ENCODE measurements at regions not wholly inside any gene's neighbourhood (a gene's known extent, or its start where the extent isn't known, plus 50 kb on each side); places are given as distances from the start of the nearest gene placed in this dataset.

- H3K27ac Mint-ChIP-seq: no peak overlapping the region
- ATAC-seq: no peak
- DNase-seq: no peak
Measured at GRCh38 chr17:33983824-33984574, 271.1 kb upstream of the CCL2 start.

DNA sequence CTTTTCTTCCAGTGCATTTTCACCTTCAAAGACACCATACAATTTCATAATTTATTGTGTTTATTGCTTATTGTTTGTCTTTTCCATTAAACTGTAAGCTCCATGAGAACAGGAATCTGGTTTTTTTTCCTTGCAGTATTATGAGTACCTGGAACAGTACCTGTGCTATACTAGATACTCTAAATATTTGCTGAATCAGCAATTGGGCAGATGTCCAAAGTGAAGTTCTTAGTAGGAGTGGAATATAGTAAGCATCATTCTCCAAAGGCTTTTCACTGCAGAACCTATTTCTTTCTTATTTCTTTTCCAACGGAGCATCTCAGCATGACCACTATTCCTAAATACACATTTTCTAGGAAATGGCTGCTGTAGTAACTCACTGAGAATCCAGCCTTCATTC is 269.0 kb upstream of the CCL2 start:
- DNase-seq (no peak), ATAC-seq (no peak)
- Mint-ChIP-seq H3K9me3 (peaks cover 0 to 6% of the 10 kb centered on the region in 2 donors), H3K4me1 (no peaks in the 10 kb centered on the region), H3K4me3 (no peak overlapping the region), H3K27ac (no peak overlapping the region), H3K27me3 (peaks cover 15% of the 10 kb centered on the region)

More at GRCh38 chr17:33983824-33984574, 271.1 kb upstream of the CCL2 start:
- Mint-ChIP-seq H3K9me3 (peaks cover 0 to 6% of the 10 kb centered on the region in 2 donors), H3K4me3 (no peak overlapping the region), H3K27me3 (peaks cover 8% of the 10 kb centered on the region), H3K4me1 (no peaks in the 10 kb centered on the region)

DNA sequence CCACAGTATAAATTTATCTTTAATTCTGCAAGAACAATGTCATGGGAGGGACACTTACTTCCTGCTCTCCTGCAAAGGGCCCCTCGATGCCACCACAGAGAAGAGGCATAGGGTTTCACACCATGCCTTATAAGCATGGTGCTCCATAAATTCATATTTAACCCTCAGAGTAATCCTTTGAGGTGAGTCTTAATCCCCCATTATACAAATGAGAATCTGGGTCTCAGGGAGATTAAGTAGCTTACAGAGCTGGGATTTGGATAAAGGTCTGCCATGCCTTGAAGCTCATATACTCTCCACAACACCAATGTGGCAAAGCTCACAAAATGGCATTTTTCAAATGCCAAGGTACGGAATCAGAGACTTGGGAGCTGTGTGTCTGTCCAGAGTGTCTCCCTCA is 268.5 kb upstream of the CCL2 start:
- no peaks in the 10 kb centered on the region for H3K4me1 Mint-ChIP-seq
- H3K27ac Mint-ChIP-seq: no peak overlapping the region
- peaks cover 0 to 6% of the 10 kb centered on the region in 2 donors for H3K9me3 Mint-ChIP-seq

DNA sequence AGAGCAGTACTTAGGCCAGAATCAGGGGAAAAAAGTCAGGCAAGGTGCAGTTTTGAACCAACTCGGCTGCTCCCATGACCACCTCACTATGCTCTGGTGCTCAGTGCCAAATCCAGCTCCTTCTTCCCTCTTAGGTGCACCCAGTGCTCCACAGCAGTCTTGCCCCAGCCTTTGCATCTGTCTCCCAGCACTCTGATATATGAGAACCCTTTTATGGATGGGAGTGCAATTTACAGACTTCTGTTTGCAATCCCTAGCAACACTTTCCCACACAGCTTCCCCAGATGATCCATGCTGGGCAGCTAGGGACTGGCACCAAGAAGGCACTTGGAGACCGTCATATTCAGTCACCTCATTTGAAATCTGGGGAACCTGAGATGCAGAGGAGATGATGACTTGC is 267.9 kb upstream of the CCL2 start:
- Mint-ChIP-seq H3K27ac (no peak overlapping the region), H3K9me3 (peaks cover 0 to 6% of the 10 kb centered on the region in 2 donors), H3K4me3 (no peak overlapping the region), H3K27me3 (peaks cover 15% of the 10 kb centered on the region), H3K4me1 (no peaks in the 10 kb centered on the region)
- no peak for ATAC-seq
- no peak for DNase-seq

More for the DNA sequence above, 268.5 kb upstream of the CCL2 start:
- ATAC-seq (no peak), DNase-seq (no peak)
- no peak overlapping the region for H3K4me3 Mint-ChIP-seq
- peaks cover 15% of the 10 kb centered on the region for H3K27me3 Mint-ChIP-seq

- H3K27ac Mint-ChIP-seq: peak overlapping the region in 1 of 2 donors; percentile 8
- peaks cover 15% of the 10 kb centered on the region for H3K27me3 Mint-ChIP-seq
- no peak for DNase-seq
- no peak for ATAC-seq
- no peak overlapping the region for H3K4me3 Mint-ChIP-seq
- H3K4me1 Mint-ChIP-seq: no peaks in the 10 kb centered on the region
- H3K9me3 Mint-ChIP-seq: peaks cover 0 to 6% of the 10 kb centered on the region in 2 donors
Measured at GRCh38 chr17:33989361-33990148, 265.5 kb upstream of the CCL2 start.

GRCh38 chr17:33990943-33991706 is 264.0 kb upstream of the CCL2 start:
- no peak overlapping the region for H3K27ac Mint-ChIP-seq
- ATAC-seq (no peak), DNase-seq (no peak)
- H3K27me3 Mint-ChIP-seq: peaks cover 15% of the 10 kb centered on the region
- peaks cover 0 to 6% of the 10 kb centered on the region in 2 donors for H3K9me3 Mint-ChIP-seq
- H3K4me3 Mint-ChIP-seq: no peak overlapping the region
- H3K4me1 Mint-ChIP-seq: no peaks in the 10 kb centered on the region

DNA sequence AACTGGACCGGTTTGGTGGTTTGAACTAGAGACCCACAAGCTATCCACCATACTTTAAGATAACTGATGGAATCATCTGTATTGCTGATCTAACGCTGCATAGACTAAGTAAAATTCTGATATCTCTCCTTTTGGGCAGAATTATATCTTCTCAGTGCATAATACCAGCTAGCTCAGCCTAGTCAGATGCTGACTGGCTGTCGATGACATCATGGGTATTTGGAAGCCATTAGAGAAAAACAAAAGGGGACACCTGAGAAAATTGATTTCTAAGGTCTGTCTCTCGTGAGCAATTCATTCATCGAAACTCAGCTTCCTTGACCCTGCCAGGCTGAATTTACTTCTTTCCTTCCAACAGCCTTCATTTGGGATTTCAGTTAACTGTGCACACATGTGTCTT is 263.0 kb upstream of the CCL2 start:
- Mint-ChIP-seq H3K27ac (no peak overlapping the region), H3K4me1 (no peaks in the 10 kb centered on the region), H3K27me3 (peaks cover 15% of the 10 kb centered on the region), H3K9me3 (peaks cover 0 to 6% of the 10 kb centered on the region in 2 donors), H3K4me3 (no peak overlapping the region)
- ATAC-seq (no peak), DNase-seq (no peak)

GRCh38 chr17:34000639-34001038 is 254.4 kb upstream of the CCL2 start:
- DNase-seq (no peak), ATAC-seq (no peak)
- no peak overlapping the region for H3K4me3 Mint-ChIP-seq
- no peak overlapping the region for H3K27ac Mint-ChIP-seq
- no peaks in the 10 kb centered on the region for H3K4me1 Mint-ChIP-seq
- peaks cover 21 to 29% of the 10 kb centered on the region in 2 donors for H3K9me3 Mint-ChIP-seq
- H3K27me3 Mint-ChIP-seq: peaks cover 7% of the 10 kb centered on the region

GRCh38 chr17:34001246-34001645 is 253.8 kb upstream of the CCL2 start:
- Mint-ChIP-seq H3K4me1 (no peaks in the 10 kb centered on the region), H3K27me3 (peaks cover 13% of the 10 kb centered on the region), H3K4me3 (no peak overlapping the region), H3K27ac (no peak overlapping the region), H3K9me3 (peaks cover 21 to 29% of the 10 kb centered on the region in 2 donors)
- ATAC-seq (no peak), DNase-seq (no peak)

GRCh38 chr17:34006126-34006525 is 249.0 kb upstream of the CCL2 start:
- no peak for DNase-seq
- ATAC-seq: no peak
- H3K4me3 Mint-ChIP-seq: no peak overlapping the region
- no peaks in the 10 kb centered on the region for H3K4me1 Mint-ChIP-seq
- peaks cover 14% of the 10 kb centered on the region for H3K27me3 Mint-ChIP-seq
- H3K27ac Mint-ChIP-seq: no peak overlapping the region
- peaks cover 10 to 11% of the 10 kb centered on the region in 2 donors for H3K9me3 Mint-ChIP-seq

DNA sequence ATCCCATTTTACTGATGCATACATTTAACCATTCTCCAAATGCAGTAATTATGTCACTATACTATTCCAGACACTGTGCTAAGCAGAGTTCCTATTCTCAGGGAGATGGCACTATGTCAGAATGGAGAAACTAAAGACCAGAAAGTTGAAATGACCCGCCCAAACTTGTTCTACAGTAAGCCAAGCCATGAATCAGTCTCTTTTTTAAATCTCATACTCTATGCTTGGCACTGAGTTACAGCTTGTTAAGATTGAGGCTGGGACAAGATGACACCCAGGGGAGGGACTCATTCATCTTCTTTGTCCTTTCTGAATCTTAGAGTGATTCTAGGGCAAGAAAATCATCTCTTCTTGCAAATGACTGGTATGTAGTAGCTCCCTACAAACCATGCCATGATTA is 247.0 kb upstream of the CCL2 start:
- peaks cover 14% of the 10 kb centered on the region for H3K27me3 Mint-ChIP-seq

DNA sequence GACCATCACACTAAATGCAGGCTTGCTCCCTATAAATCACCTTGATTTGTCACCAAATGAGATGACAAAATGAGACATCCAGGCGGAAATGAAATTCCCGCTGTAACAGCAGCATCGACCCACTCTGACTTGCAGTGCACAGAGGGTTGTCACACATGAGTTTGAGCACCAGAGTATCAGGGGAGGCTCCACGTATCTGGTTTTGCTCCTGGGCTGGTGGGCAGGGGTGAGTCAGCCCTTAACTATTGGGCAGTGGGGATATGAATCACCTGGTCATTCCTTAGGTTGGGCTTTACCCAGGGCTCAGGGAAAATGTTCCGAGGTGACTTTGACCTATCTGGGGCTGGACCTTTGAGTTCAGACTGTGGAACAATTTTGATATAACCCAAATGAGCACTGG is 245.2 kb upstream of the CCL2 start:
- H3K4me3 Mint-ChIP-seq: no peak overlapping the region
- H3K27me3 Mint-ChIP-seq: peaks cover 14% of the 10 kb centered on the region
- no peak overlapping the region for H3K27ac Mint-ChIP-seq
- H3K4me1 Mint-ChIP-seq: no peaks in the 10 kb centered on the region
- H3K9me3 Mint-ChIP-seq: no peaks in the 10 kb centered on the region
- DNase-seq (no peak), ATAC-seq (no peak)

More for the DNA sequence above, 247.0 kb upstream of the CCL2 start:
- DNase-seq (no peak), ATAC-seq (no peak)
- Mint-ChIP-seq H3K27ac (no peak overlapping the region), H3K4me1 (no peaks in the 10 kb centered on the region), H3K9me3 (no peaks in the 10 kb centered on the region), H3K4me3 (no peak overlapping the region)

- Mint-ChIP-seq H3K4me1 (no peaks in the 10 kb centered on the region), H3K9me3 (no peaks in the 10 kb centered on the region), H3K4me3 (no peak overlapping the region), H3K27ac (no peak overlapping the region), H3K27me3 (peaks cover 9% of the 10 kb centered on the region)
- ATAC-seq: no peak
- no peak for DNase-seq
Measured at GRCh38 chr17:34010534-34010933, 244.6 kb upstream of the CCL2 start.

DNA sequence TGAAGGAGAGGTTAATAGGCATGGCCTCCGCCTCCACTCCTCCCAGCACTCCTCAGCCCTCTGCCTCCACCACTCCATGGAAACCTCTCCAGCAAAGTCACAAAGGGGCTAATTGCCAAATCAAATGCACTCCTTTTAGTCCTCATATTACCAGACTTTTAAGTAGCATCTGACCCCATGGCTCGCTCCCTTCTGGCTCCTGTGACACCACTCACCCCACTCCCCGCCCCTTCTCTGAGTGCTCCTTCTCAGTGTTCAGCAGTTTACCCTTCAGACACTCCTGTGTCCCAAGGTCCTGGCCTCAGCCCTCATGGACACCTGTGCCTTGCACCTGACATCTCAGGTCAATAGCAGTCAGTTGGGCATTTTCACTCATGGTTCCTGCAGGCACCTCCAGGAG is 243.5 kb upstream of the CCL2 start:
- H3K9me3 Mint-ChIP-seq: no peaks in the 10 kb centered on the region
- no peaks in the 10 kb centered on the region for H3K27me3 Mint-ChIP-seq
- ATAC-seq (no peak), DNase-seq (no peak)
- no peaks in the 10 kb centered on the region for H3K4me1 Mint-ChIP-seq
- no peak overlapping the region for H3K27ac Mint-ChIP-seq
- no peak overlapping the region for H3K4me3 Mint-ChIP-seq

- Mint-ChIP-seq H3K4me1 (no peaks in the 10 kb centered on the region), H3K27me3 (no peaks in the 10 kb centered on the region), H3K27ac (no peak overlapping the region), H3K4me3 (no peak overlapping the region), H3K9me3 (no peaks in the 10 kb centered on the region)
- DNase-seq: no peak
- no peak for ATAC-seq
Measured at GRCh38 chr17:34012709-34013375, 242.2 kb upstream of the CCL2 start.
